Osteoblast (primary cell): ENCODE measurements at regions not wholly inside any gene's neighbourhood (a gene's known extent, or its start where the extent isn't known, plus 50 kb on each side); places are given as distances from the start of the nearest gene placed in this dataset.

ENCODE experiments used
- DNase-seq: peaks from one replicate; pipeline ENCODE4 v3.0.0; 2011; ENCODE audit warnings: low spot score, mixed read lengths; ENCODE audit not compliant: insufficient read length; ENCODE audit errors: missing footprints
- H2AFZ ChIP-seq: 2 replicates; pipeline ENCODE4 v1.6.0; 2011; ENCODE audit warnings: mild to moderate bottlenecking, low read length
- H3K27ac ChIP-seq: 2 replicates; pipeline ENCODE4 v1.5.1; 2011; ENCODE audit warnings: mild to moderate bottlenecking, low read depth, low read length, moderate library complexity
- H3K27me3 ChIP-seq: 2 replicates; pipeline ENCODE4 v1.6.0; 2012; ENCODE audit warnings: mild to moderate bottlenecking, control low read depth, inconsistent platforms, low read length, moderate library complexity; ENCODE audit not compliant: insufficient read depth
- H3K36me3 ChIP-seq: 2 replicates; pipeline ENCODE4 v1.5.1; 2011; ENCODE audit warnings: mild to moderate bottlenecking, low read length, control low read depth, moderate library complexity; ENCODE audit not compliant: insufficient read depth
- H3K4me1 ChIP-seq: 2 replicates; pipeline ENCODE4 v1.5.1; 2011; ENCODE audit warnings: mild to moderate bottlenecking, low read length, control low read depth, moderate library complexity; ENCODE audit not compliant: insufficient read depth
- H3K4me2 ChIP-seq: 2 replicates; pipeline ENCODE4 v1.6.0; 2011; ENCODE audit warnings: mild to moderate bottlenecking, low read length; ENCODE audit not compliant: insufficient read depth
- H3K4me3 ChIP-seq: fragments of 200-600 bp; sonication (generic); 3 replicates; pipeline ENCODE4 v1.5.1; 2012; ENCODE audit warnings: mild to moderate bottlenecking, low read length, inconsistent platforms; ENCODE audit not compliant: insufficient read depth
- H3K79me2 ChIP-seq: 2 replicates; pipeline ENCODE4 v1.6.0; 2012; ENCODE audit warnings: mild to moderate bottlenecking, low read length, control low read depth, inconsistent platforms; ENCODE audit not compliant: insufficient read depth
- H3K9me3 ChIP-seq: 2 replicates; pipeline ENCODE4 v1.5.1; 2011; ENCODE audit warnings: low read depth, low read length, control low read depth
- H4K20me1 ChIP-seq: 2 replicates; pipeline ENCODE4 v1.6.0; 2012; ENCODE audit warnings: mild to moderate bottlenecking, low read length, control low read depth; ENCODE audit not compliant: insufficient read depth
- CTCF ChIP-seq: IDR thresholded peaks from 2 replicates; pipeline ENCODE4 v1.5.1; 2011; ENCODE audit warnings: mild to moderate bottlenecking, low read depth, low read length, moderate library complexity; ENCODE audit errors: extremely low read depth

- Histone ChIP-seq H3K27me3 (peaks cover 8% of the 10 kb centered on the region), H4K20me1 (no peaks in the 10 kb centered on the region), H3K4me3 (no peak overlapping the region), H2AFZ (no peak overlapping the region), H3K27ac (no peak overlapping the region), H3K4me1 (no peaks in the 10 kb centered on the region), H3K9me3 (no peaks in the 10 kb centered on the region), H3K36me3 (no peaks in the 10 kb centered on the region), H3K79me2 (no peaks in the 10 kb centered on the region), H3K4me2 (no peak overlapping the region)
- TF ChIP-seq CTCF, result no peak
- peak; percentile 58 for DNase-seq
Measured at GRCh38 chr1:10906866-10907519, 105.5 kb upstream of the TARDBP start.

GRCh38 chr1:10908266-10908665 is 104.2 kb upstream of the TARDBP start:
- Histone ChIP-seq H2AFZ (no peak overlapping the region), H3K9me3 (no peaks in the 10 kb centered on the region), H3K36me3 (no peaks in the 10 kb centered on the region), H4K20me1 (no peaks in the 10 kb centered on the region), H3K4me1 (no peaks in the 10 kb centered on the region), H3K27me3 (peaks cover 10% of the 10 kb centered on the region), H3K27ac (no peak overlapping the region), H3K79me2 (no peaks in the 10 kb centered on the region), H3K4me2 (no peak overlapping the region), H3K4me3 (no peak overlapping the region)
- peak; percentile 72 for DNase-seq
- no peak for TF ChIP-seq CTCF

- no peak overlapping the region for H3K4me3 ChIP-seq
- no peak overlapping the region for H2AFZ ChIP-seq
Measured at GRCh38 chr1:10909697-10910680, 102.5 kb upstream of the TARDBP start.

More at GRCh38 chr1:10909697-10910680, 102.5 kb upstream of the TARDBP start:
- Histone ChIP-seq H3K9me3 (no peaks in the 10 kb centered on the region), H3K27ac (no peak overlapping the region), H3K79me2 (no peaks in the 10 kb centered on the region), H3K4me2 (no peak overlapping the region), H4K20me1 (no peaks in the 10 kb centered on the region), H3K4me1 (no peaks in the 10 kb centered on the region), H3K27me3 (peaks cover 14% of the 10 kb centered on the region), H3K36me3 (no peaks in the 10 kb centered on the region)
- peak; percentile 95 for DNase-seq
- peak; percentile 44 for TF ChIP-seq CTCF
